Vagina (tissue), 2 donors: ENCODE measurements at regions not wholly inside any gene's neighbourhood (a gene's known extent, or its start where the extent isn't known, plus 50 kb on each side); places are given as distances from the start of the nearest gene placed in this dataset.

Experiments
- DNase-seq, 2 donors: peaks; one replicate each; pipeline ENCODE4 v3.0.0-alpha.2; 2017; ENCODE audit errors: extremely low spot score in 2 of 2
- H3K27ac ChIP-seq: fragments of 200-600 bp; sonication (generic); one replicate; pipeline ENCODE4 v1.5.1; 2019
- H3K27me3 ChIP-seq: fragments of 200-600 bp; sonication (generic); one replicate; pipeline ENCODE4 v1.5.1; 2019
- H3K36me3 ChIP-seq, 2 donors: fragments of 200-600 bp; sonication (generic); one replicate each; pipeline ENCODE4 v1.5.1; 2017 to 2019
- H3K4me1 ChIP-seq: fragments of 200-600 bp; sonication (generic); one replicate; pipeline ENCODE4 v1.5.1; 2019
- H3K4me3 ChIP-seq, 2 donors: fragments of 200-600 bp; sonication (generic); 1 replicate in 1 of 2; 2 replicates in 1 of 2; pipeline ENCODE4 v1.5.1; 2016 to 2019
- H3K9me3 ChIP-seq: fragments of 200-600 bp; sonication (generic); one replicate; pipeline ENCODE4 v1.5.1; 2019
- CTCF ChIP-seq, 3 experiments: fragments of 450-650 bp in 2 of 3; fragments of 200-600 bp in 1 of 3; sonication (generic) in 1 of 3; IDR thresholded peaks; one replicate each; pipeline ENCODE4 v1.5.1; 2017 to 2019; ENCODE audit warnings: antibody characterized with exemption in 3 of 3, mild to moderate bottlenecking in 2 of 3, moderate library complexity in 2 of 3
- POLR2A ChIP-seq, 2 donors: fragments of 450-650 bp; IDR thresholded peaks; one replicate each; pipeline ENCODE4 v1.6.1; 2017; ENCODE audit warnings: antibody characterized with exemption in 2 of 2, mild to moderate bottlenecking in 2 of 2, moderate library complexity in 2 of 2
- POLR2AphosphoS5 ChIP-seq, 2 donors: sonication (generic); formaldehyde crosslinking; IDR thresholded peaks; one replicate each; pipeline ENCODE4 v1.9.0; 2017; ENCODE audit warnings: antibody characterized with exemption in 2 of 2, mild to moderate bottlenecking in 2 of 2, low read depth in 1 of 2; ENCODE audit not compliant: insufficient read depth in 1 of 2
- intact Hi-C: fragments of 100-400 bp; cut with DNase I; formaldehyde crosslinking; loops from one replicate; pipeline ENCODE4 v1.15.1; 2023

GRCh38 chr6:105787747-105788146, 298.4 kb upstream of the PRDM1 start:
- TF ChIP-seq CTCF (IDR thresholded peaks at IDR 0.05) (no peak), POLR2AphosphoS5 (IDR thresholded peaks at IDR 0.05; ENCODE audit: insufficient read depth in 1 of 2, low read depth in 1 of 2) (no peak)
- Histone ChIP-seq H3K4me1 (peaks cover 9% of the 10 kb centered on the region), H3K9me3 (no peaks in the 10 kb centered on the region), H3K36me3 (no peaks in the 10 kb centered on the region), H3K27ac (no peak overlapping the region), H3K27me3 (no peaks in the 10 kb centered on the region), H3K4me3 (no peak overlapping the region)
- DNase-seq, result no peak
- intact Hi-C loops, result no loop called here

- no peak overlapping the region for H3K4me3 ChIP-seq
- H3K27ac ChIP-seq, result no peak overlapping the region
- peaks cover 9% of the 10 kb centered on the region for H3K4me1 ChIP-seq
- H3K36me3 ChIP-seq, result no peaks in the 10 kb centered on the region
- no peaks in the 10 kb centered on the region for H3K9me3 ChIP-seq
- DNase-seq, result no peak
- no peaks in the 10 kb centered on the region for H3K27me3 ChIP-seq
- intact Hi-C loops, result no loop called here
- TF ChIP-seq CTCF (IDR thresholded peaks at IDR 0.05) (no peak), POLR2A (IDR thresholded peaks at IDR 0.05) (no peak), POLR2AphosphoS5 (IDR thresholded peaks at IDR 0.05; ENCODE audit: insufficient read depth in 1 of 2, low read depth in 1 of 2) (no peak)
Observed at GRCh38 chr6:105786890-105787655, 299.1 kb upstream of the PRDM1 start.

- H3K4me3 ChIP-seq, result no peak overlapping the region
- intact Hi-C loops, result no loop called here
- TF ChIP-seq POLR2AphosphoS5 (IDR thresholded peaks at IDR 0.05; ENCODE audit: insufficient read depth in 1 of 2, low read depth in 1 of 2), result no peak
- no peak for TF ChIP-seq CTCF (IDR thresholded peaks at IDR 0.05)
- TF ChIP-seq POLR2A (IDR thresholded peaks at IDR 0.05), result no peak
- no peak for DNase-seq
- H3K4me1 ChIP-seq, result peaks cover 5% of the 10 kb centered on the region
- H3K9me3 ChIP-seq, result no peaks in the 10 kb centered on the region
- H3K36me3 ChIP-seq, result no peaks in the 10 kb centered on the region
- no peaks in the 10 kb centered on the region for H3K27me3 ChIP-seq
- no peak overlapping the region for H3K27ac ChIP-seq
Observed at GRCh38 chr6:105786449-105786848, 299.7 kb upstream of the PRDM1 start.

- no peak overlapping the region for H3K27ac ChIP-seq
Observed at GRCh38 chr6:105785066-105785811, 300.9 kb upstream of the PRDM1 start.

More at GRCh38 chr6:105785066-105785811, 300.9 kb upstream of the PRDM1 start:
- Histone ChIP-seq H3K9me3 (no peaks in the 10 kb centered on the region), H3K4me1 (peaks cover 12% of the 10 kb centered on the region), H3K36me3 (no peaks in the 10 kb centered on the region), H3K4me3 (no peak overlapping the region), H3K27me3 (no peaks in the 10 kb centered on the region)
- TF ChIP-seq POLR2A (IDR thresholded peaks at IDR 0.05) (no peak), POLR2AphosphoS5 (IDR thresholded peaks at IDR 0.05; ENCODE audit: insufficient read depth in 1 of 2, low read depth in 1 of 2) (no peak), CTCF (IDR thresholded peaks at IDR 0.05) (no peak)
- DNase-seq, result no peak
- intact Hi-C loops, result no loop called here
